Pancreas (tissue), 10 donors: ENCODE measurements at regions not wholly inside any gene's neighbourhood (a gene's known extent, or its start where the extent isn't known, plus 50 kb on each side); places are given as distances from the start of the nearest gene placed in this dataset.

Experiments
- ATAC-seq, 4 donors: fragments of 200-7000 bp; cut with Tn5 transposase; one replicate each; pipeline versions ENCODE4 v1.8.0 to v1.9.1; 2020; ENCODE audit warnings: mild to moderate bottlenecking in 4 of 4, moderate library complexity in 4 of 4
- DNase-seq, 6 donors: peaks; one replicate each; pipeline ENCODE4 v3.0.0-alpha.2; 2020
- FAIRE-seq: peaks from 2 replicates; lab custom pipeline; 2012; peaks lifted over from hg19 to GRCh38; lab: Jason Lieb, UNC
- H3K27ac ChIP-seq, 4 donors: fragments of 200-600 bp; sonication (generic); 1 replicate in 3 of 4; 2 replicates in 1 of 4; pipeline versions ENCODE4 v1.5.0 to v1.8.0; 2020
- H3K27me3 ChIP-seq, 4 donors: fragments of 200-600 bp; one replicate each; pipeline ENCODE4 v1.8.0; 2021
- H3K36me3 ChIP-seq, 3 donors: fragments of 200-600 bp; sonication (generic) in 1 of 3; one replicate each; pipeline versions ENCODE4 v1.5.0 to v1.8.0; 2020 to 2021
- H3K4me1 ChIP-seq, 3 donors: fragments of 200-600 bp; one replicate each; pipeline ENCODE4 v1.8.0; 2021
- H3K4me3 ChIP-seq, 4 donors: fragments of 200-600 bp; sonication (generic) in 2 of 4; one replicate each; pipeline versions ENCODE4 v1.5.0 to v1.8.0; 2020 to 2021
- H3K9me3 ChIP-seq, 4 donors: fragments of 200-600 bp; one replicate each; pipeline ENCODE4 v1.8.0; 2021
- WGBS, 2 donors: extraction: QIAGEN DNeasy Blood & Tissue Kit; methylation state at CpG; one replicate each; pipeline ENCODE4 v1.1.7; 2013; 5-methylcytosine and 5-hydroxymethylcytosine counted together
- intact Hi-C, 3 donors: fragments of 100-400 bp; cut with DNase I; formaldehyde crosslinking; loops; one replicate each; pipeline versions ENCODE4 v1.11.1 to v1.14.2; 2022
- TF ChIP-seq, protein P1 (sequence below), 4 donors: fragments of 200-600 bp; sonication (generic) in 3 of 4; IDR thresholded peaks; one replicate each; pipeline versions ENCODE4 v1.5.0 to v1.8.0; 2021; ENCODE audit warnings: antibody characterized with exemption in 4 of 4
- donor health status: healthy with polysubstance abuse.
- donor health status: DM: no; HTN: no; CAD: no; lungs with moderate emphysema.
- donor health status: DM: no; HTN: no; CAD: no.
- donor health status: control.
- donor health status: control.
- donor health status: Bipolar disorder and iron deficiency.
- donor health status: DM: yes; HTN: yes; CAD: no.
- donor health status: DM: no; HTN: no; CAD: no.
- donor health status: DM: no; HTN: no; CAD: no.
- donor health status: DM: yes; HTN: yes; CAD: no.

DNA sequence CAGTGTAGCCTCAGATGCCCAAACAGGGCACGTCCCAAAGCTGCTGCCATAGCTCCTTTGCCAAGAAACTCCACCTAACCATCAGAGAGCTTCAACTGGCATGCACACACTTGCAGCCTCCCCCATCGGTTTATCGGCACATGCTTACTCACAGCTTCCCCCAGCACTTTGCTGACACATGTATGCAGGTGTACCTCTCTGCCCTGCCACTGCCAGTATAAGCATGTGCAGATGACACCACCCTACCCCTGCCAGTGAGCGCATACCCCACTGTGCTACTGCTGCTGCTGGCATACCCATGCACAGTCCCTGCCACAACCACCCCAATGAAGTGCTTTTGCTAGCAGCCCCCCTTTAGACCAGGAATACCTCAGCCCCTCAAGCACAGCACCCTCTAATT lies 1231.0 kb downstream of the DSC3 start:
- Histone ChIP-seq H3K27ac (no peak overlapping the region), H3K4me3 (no peak overlapping the region), H3K36me3 (no peaks in the 10 kb centered on the region), H3K4me1 (no peaks in the 10 kb centered on the region), H3K27me3 (no peaks in the 10 kb centered on the region), H3K9me3 (no peaks in the 10 kb centered on the region)
- DNase-seq (peak in 1 of 6 donors; percentile 20), FAIRE-seq (no peak), ATAC-seq (no peak)
- WGBS, 2 donors, result 67 to 85% methylated on average over 4 of the region's 4 CpGs
- intact Hi-C loops, result no loop called here
- TF ChIP-seq, protein P1, sequence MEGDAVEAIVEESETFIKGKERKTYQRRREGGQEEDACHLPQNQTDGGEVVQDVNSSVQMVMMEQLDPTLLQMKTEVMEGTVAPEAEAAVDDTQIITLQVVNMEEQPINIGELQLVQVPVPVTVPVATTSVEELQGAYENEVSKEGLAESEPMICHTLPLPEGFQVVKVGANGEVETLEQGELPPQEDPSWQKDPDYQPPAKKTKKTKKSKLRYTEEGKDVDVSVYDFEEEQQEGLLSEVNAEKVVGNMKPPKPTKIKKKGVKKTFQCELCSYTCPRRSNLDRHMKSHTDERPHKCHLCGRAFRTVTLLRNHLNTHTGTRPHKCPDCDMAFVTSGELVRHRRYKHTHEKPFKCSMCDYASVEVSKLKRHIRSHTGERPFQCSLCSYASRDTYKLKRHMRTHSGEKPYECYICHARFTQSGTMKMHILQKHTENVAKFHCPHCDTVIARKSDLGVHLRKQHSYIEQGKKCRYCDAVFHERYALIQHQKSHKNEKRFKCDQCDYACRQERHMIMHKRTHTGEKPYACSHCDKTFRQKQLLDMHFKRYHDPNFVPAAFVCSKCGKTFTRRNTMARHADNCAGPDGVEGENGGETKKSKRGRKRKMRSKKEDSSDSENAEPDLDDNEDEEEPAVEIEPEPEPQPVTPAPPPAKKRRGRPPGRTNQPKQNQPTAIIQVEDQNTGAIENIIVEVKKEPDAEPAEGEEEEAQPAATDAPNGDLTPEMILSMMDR (IDR thresholded peaks at IDR 0.05), result no peak

DNA sequence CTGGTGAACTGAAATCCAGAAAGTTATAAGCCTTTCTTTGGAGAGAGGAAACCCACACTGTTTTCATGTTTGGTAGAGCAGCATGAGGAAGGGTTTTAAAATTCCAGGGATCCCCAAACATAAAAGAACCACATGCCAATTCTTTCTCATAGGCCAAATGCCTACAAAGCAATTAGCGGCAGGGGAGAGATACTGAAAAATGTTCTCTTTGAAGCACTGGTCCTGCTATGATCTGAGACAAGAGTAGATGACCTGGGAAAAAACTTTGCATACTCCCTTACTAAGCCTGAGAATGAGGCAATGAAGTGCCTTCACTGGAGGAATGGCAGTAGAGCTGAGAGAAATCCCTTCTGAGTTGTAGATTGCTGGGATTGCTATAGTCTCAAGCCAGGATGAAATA lies 1261.7 kb downstream of the DSC3 start:
- FAIRE-seq (no peak), DNase-seq (no peak), ATAC-seq (no peak)
- intact Hi-C loops, result no loop called here
- Histone ChIP-seq H3K4me1 (no peaks in the 10 kb centered on the region), H3K27me3 (no peaks in the 10 kb centered on the region), H3K4me3 (no peak overlapping the region), H3K27ac (no peak overlapping the region), H3K36me3 (no peaks in the 10 kb centered on the region), H3K9me3 (no peaks in the 10 kb centered on the region)
- 59 to 75% methylated on average over 1 of the region's 1 CpG for WGBS, 2 donors
- TF ChIP-seq, protein P1 (IDR thresholded peaks at IDR 0.05), result no peak

DNA sequence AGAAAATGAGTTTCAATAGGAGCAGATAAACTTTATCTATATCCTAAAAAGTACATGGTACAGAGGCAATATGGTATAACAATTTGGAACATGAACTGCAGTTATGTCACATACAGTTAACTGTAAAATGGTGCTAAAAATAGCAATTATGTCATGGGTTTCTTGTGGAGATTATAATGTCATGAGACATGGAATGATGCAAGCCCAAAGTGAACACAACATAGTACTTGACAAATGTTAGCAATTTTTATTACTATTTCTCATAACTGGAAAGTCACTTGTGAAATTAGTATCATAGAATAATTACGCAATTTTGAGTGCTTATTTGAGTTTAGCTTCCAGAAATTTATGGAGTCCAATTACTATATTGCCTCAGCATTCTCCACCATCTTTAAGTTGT lies 1263.4 kb downstream of the DSC3 start:
- Histone ChIP-seq H3K27ac (no peak overlapping the region), H3K4me1 (no peaks in the 10 kb centered on the region), H3K9me3 (no peaks in the 10 kb centered on the region), H3K36me3 (no peaks in the 10 kb centered on the region), H3K27me3 (no peaks in the 10 kb centered on the region), H3K4me3 (no peak overlapping the region)
- FAIRE-seq (no peak), ATAC-seq (no peak), DNase-seq (no peak)
- intact Hi-C loops, result no loop called here
- TF ChIP-seq, protein P1 (IDR thresholded peaks at IDR 0.05), result no peak
- WGBS, 2 donors, result 39 to 46% methylated on average over 1 of the region's 1 CpG

DNA sequence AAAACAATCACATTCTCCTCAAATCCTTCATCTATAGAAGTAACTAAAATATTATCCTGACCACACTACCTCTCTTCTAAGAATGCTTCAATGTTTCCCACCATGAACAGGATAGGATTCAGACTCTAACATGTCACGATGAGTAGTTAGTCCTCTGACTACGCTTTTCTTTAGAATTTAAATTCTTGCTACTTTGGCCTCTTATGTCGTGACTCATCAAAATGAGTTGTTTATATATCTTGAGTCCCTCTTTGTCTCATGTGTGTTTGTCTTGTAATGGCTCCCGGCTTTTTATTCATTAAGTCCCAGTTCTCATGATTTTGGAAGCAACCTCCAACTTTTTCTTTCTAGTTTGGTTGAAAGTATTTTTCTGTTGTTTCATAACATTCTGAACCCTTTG lies 1289.2 kb downstream of the DSC3 start:
- WGBS, 2 donors, result 64 to 73% methylated on average over 4 of the region's 4 CpGs
- H3K36me3 ChIP-seq, result no peaks in the 10 kb centered on the region
- ATAC-seq (no peak), DNase-seq (no peak), FAIRE-seq (no peak)
- H3K4me1 ChIP-seq, result no peaks in the 10 kb centered on the region
- H3K4me3 ChIP-seq, result no peak overlapping the region
- no peaks in the 10 kb centered on the region for H3K27me3 ChIP-seq
- no peaks in the 10 kb centered on the region for H3K9me3 ChIP-seq
- no peak overlapping the region for H3K27ac ChIP-seq
- intact Hi-C loops, result no loop called here
- TF ChIP-seq, protein P1 (IDR thresholded peaks at IDR 0.05), result no peak

DNA sequence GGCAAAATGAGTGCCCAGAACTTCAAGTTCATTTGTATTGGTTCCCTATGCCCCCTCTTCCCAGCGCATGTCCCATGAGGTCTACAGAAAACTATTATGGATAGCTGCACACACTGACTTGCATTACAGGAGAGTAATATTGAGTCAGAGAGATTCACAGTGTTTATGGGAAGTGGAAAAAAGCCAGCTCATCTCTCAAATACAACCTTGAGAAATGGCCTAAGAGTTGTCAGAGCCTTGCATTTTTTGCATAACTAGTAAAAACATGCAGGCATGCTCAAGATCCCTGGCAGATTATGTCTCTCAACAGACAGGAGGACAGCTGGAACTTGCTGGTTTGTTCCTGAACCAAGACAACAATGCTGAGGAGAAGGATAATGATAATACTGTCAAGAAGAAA lies 1292.8 kb downstream of the DSC3 start:
- WGBS, 2 donors, result 81 to 93% methylated on average over 1 of the region's 1 CpG
- Histone ChIP-seq H3K27me3 (no peaks in the 10 kb centered on the region), H3K27ac (no peak overlapping the region), H3K36me3 (no peaks in the 10 kb centered on the region), H3K4me1 (no peaks in the 10 kb centered on the region), H3K9me3 (no peaks in the 10 kb centered on the region), H3K4me3 (no peak overlapping the region)
- FAIRE-seq, result no peak
- no peak for DNase-seq
- ATAC-seq, result no peak
- TF ChIP-seq, protein P1 (IDR thresholded peaks at IDR 0.05), result no peak
- intact Hi-C loops, result no loop called here
